ENCODE measurements at regions not wholly inside any gene's neighbourhood (a gene's known extent, or its start where the extent isn't known, plus 50 kb on each side); places are given as distances from the start of the nearest gene placed in this dataset.

GRCh38 chr11:45530776-45531175 is 134.6 kb downstream of the CHST1 start:
- no peak for TF ChIP-seq POLR2A (IDR thresholded peaks at IDR 0.05)
- TF ChIP-seq, protein P1, sequence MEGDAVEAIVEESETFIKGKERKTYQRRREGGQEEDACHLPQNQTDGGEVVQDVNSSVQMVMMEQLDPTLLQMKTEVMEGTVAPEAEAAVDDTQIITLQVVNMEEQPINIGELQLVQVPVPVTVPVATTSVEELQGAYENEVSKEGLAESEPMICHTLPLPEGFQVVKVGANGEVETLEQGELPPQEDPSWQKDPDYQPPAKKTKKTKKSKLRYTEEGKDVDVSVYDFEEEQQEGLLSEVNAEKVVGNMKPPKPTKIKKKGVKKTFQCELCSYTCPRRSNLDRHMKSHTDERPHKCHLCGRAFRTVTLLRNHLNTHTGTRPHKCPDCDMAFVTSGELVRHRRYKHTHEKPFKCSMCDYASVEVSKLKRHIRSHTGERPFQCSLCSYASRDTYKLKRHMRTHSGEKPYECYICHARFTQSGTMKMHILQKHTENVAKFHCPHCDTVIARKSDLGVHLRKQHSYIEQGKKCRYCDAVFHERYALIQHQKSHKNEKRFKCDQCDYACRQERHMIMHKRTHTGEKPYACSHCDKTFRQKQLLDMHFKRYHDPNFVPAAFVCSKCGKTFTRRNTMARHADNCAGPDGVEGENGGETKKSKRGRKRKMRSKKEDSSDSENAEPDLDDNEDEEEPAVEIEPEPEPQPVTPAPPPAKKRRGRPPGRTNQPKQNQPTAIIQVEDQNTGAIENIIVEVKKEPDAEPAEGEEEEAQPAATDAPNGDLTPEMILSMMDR (IDR thresholded peaks at IDR 0.05), result no peak
- TF ChIP-seq POLR2AphosphoS5 (IDR thresholded peaks at IDR 0.05; ENCODE audit: insufficient read depth in 1 of 2, low read depth in 1 of 2), result no peak

Measured in vagina (tissue), 2 donors.